HG03432 (cell line): ENCODE measurements at regions not wholly inside any gene's neighbourhood (a gene's known extent, or its start where the extent isn't known, plus 50 kb on each side); places are given as distances from the start of the nearest gene placed in this dataset.

ENCODE experiments used
- ATAC-seq: cut with Tn5 transposase; IDR thresholded peaks from one replicate; pipeline ENCODE4 v1.9.1; 2021; ENCODE audit warnings: mild to moderate bottlenecking, moderate library complexity; ENCODE audit not compliant: unreplicated experiment

- no peak for ATAC-seq
These were observed 83.0 kb upstream of the MBOAT2 start for GRCh38 chr2:9086465-9086864.

- no peak for ATAC-seq
These were observed 81.9 kb upstream of the MBOAT2 start for GRCh38 chr2:9085353-9085752.

- ATAC-seq, result no peak
These were observed 79.8 kb upstream of the MBOAT2 start for GRCh38 chr2:9083287-9083686.

GRCh38 chr2:9082158-9082557 lies 78.7 kb upstream of the MBOAT2 start:
- ATAC-seq, result no peak

GRCh38 chr2:9081750-9082149 lies 78.3 kb upstream of the MBOAT2 start:
- ATAC-seq, result no peak

GRCh38 chr2:9078405-9078804 lies 74.9 kb upstream of the MBOAT2 start:
- ATAC-seq, result no peak

GRCh38 chr2:9077691-9078090 lies 74.2 kb upstream of the MBOAT2 start:
- ATAC-seq, result no peak

GRCh38 chr2:9076755-9077154 lies 73.3 kb upstream of the MBOAT2 start:
- no peak for ATAC-seq

- ATAC-seq, result no peak
These were observed 72.7 kb upstream of the MBOAT2 start for GRCh38 chr2:9076210-9076609.

GRCh38 chr2:9074930-9075329 lies 71.4 kb upstream of the MBOAT2 start:
- ATAC-seq, result no peak

- no peak for ATAC-seq
These were observed 68.2 kb upstream of the MBOAT2 start for GRCh38 chr2:9071584-9072124.

GRCh38 chr2:9071032-9071431 lies 67.5 kb upstream of the MBOAT2 start:
- ATAC-seq, result peak; percentile 60

GRCh38 chr2:9069543-9069942 lies 66.1 kb upstream of the MBOAT2 start:
- ATAC-seq, result no peak

- ATAC-seq, result no peak
These were observed 62.4 kb upstream of the MBOAT2 start for GRCh38 chr2:9065901-9066300.

GRCh38 chr2:9063023-9063606 lies 59.6 kb upstream of the MBOAT2 start:
- ATAC-seq, result no peak

GRCh38 chr2:9060819-9061218 lies 57.3 kb upstream of the MBOAT2 start:
- ATAC-seq, result no peak

- ATAC-seq, result no peak
These were observed 54.7 kb upstream of the MBOAT2 start for GRCh38 chr2:9057939-9058761.

- ATAC-seq, result no peak
These were observed 52.0 kb upstream of the MBOAT2 start for GRCh38 chr2:9055471-9055870.

- ATAC-seq, result no peak
These were observed 50.0 kb upstream of the MBOAT2 start for GRCh38 chr2:9053534-9053931.
